ENCODE measurements at regions not wholly inside any gene's neighbourhood (a gene's known extent, or its start where the extent isn't known, plus 50 kb on each side); places are given as distances from the start of the nearest gene placed in this dataset.

GRCh38 chr5:27733237-27733636 is 694.9 kb upstream of the CDH9 start:
- TF ChIP-seq, protein P1, sequence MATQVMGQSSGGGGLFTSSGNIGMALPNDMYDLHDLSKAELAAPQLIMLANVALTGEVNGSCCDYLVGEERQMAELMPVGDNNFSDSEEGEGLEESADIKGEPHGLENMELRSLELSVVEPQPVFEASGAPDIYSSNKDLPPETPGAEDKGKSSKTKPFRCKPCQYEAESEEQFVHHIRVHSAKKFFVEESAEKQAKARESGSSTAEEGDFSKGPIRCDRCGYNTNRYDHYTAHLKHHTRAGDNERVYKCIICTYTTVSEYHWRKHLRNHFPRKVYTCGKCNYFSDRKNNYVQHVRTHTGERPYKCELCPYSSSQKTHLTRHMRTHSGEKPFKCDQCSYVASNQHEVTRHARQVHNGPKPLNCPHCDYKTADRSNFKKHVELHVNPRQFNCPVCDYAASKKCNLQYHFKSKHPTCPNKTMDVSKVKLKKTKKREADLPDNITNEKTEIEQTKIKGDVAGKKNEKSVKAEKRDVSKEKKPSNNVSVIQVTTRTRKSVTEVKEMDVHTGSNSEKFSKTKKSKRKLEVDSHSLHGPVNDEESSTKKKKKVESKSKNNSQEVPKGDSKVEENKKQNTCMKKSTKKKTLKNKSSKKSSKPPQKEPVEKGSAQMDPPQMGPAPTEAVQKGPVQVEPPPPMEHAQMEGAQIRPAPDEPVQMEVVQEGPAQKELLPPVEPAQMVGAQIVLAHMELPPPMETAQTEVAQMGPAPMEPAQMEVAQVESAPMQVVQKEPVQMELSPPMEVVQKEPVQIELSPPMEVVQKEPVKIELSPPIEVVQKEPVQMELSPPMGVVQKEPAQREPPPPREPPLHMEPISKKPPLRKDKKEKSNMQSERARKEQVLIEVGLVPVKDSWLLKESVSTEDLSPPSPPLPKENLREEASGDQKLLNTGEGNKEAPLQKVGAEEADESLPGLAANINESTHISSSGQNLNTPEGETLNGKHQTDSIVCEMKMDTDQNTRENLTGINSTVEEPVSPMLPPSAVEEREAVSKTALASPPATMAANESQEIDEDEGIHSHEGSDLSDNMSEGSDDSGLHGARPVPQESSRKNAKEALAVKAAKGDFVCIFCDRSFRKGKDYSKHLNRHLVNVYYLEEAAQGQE (IDR thresholded peaks at IDR 0.05; ENCODE audit: insufficient replicate concordance, low read depth) = no peak
- TF ChIP-seq CTCF (IDR thresholded peaks at IDR 0.05; ENCODE audit: insufficient read depth, low read length) (no peak), POLR2AphosphoS5 (IDR thresholded peaks at IDR 0.05; ENCODE audit: low read depth) (no peak)

Measured in HL-60 (cell line).